ENCODE measurements at regions not wholly inside any gene's neighbourhood (a gene's known extent, or its start where the extent isn't known, plus 50 kb on each side); places are given as distances from the start of the nearest gene placed in this dataset.
A peak's percentile ranks its signal among the peaks of the same experiment; 100 is the strongest.

DNA sequence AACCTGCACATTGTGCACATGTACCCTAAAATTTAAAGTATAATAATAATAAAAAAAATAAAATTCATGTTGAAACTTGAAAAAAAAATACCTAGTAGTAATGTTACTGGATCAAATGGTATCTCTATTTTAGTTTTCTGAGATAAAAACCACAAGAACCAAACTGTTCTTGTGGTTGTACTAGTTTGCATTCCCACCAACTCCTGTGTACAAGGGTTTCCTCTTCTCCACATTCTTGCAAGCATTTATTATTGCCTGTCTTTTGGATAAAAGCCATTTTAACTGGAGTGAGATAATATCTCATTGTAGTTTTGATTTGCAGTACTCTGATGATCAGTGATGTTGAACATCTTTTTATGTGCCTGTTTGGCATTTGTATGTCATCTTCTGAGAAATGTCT, 177.7 kb downstream of the KIF20B start:
- intact Hi-C loops (cut with micrococcal nuclease): no loop called here
- DNase-seq (no peak), ATAC-seq (no peak)
- H3K36me3 Mint-ChIP-seq: peaks cover 0 to 4% (median 0%) of the 10 kb centered on the region in 5 donors
- ChIA-PET CTCF (no interaction called here), POLR2A (no interaction called here)
- Histone ChIP-seq H3K4me3 (ENCODE audit: low read length) (no peak overlapping the region), H3K9me3 (ENCODE audit: control insufficient read depth in 2 of 3, low read length in 3 of 3) (no peaks in the 10 kb centered on the region), H3K4me1 (ENCODE audit: control insufficient read depth in 2 of 2, insufficient read depth in 2 of 2, low read length in 2 of 2) (no peaks in the 10 kb centered on the region), H3K36me3 (ENCODE audit: control insufficient read depth in 2 of 3, insufficient read depth in 3 of 3, low read length in 3 of 3) (no peaks in the 10 kb centered on the region), H3K27me3 (ENCODE audit: control insufficient read depth in 2 of 2, insufficient read depth in 2 of 2, low read length in 2 of 2) (no peaks in the 10 kb centered on the region), H3K27ac (ENCODE audit: low read depth, low read length) (no peak overlapping the region)
- peaks cover 0 to 2% (median 0%) of the 10 kb centered on the region in 7 donors for H3K4me1 Mint-ChIP-seq
- no peak overlapping the region for H3K27ac Mint-ChIP-seq
- H3K4me3 Mint-ChIP-seq: no peak overlapping the region
- peaks cover 0 to 20% (median 2%) of the 10 kb centered on the region in 11 donors for H3K9me3 Mint-ChIP-seq
- H3K27me3 Mint-ChIP-seq: peaks cover 12 to 38% (median 24%) of the 10 kb centered on the region in 5 donors

DNA sequence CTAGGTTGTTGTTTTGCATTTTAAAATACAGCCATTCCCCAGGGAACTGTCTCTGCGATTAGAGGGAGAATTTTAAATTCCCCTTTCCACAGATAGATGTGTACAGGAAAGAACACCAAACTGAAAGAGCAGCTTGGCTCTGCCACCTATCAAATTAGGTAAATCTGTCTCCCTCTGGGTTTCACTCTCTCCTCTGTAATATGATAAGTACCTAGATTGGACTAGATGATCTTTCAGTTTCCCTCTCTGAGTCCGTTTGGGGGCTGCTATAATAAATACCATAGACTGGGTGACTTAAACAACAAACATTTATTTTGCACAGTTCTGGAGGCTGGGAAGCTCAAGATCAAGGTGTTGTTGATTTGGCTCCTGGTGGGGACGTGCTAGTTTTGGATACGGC, 186.0 kb downstream of the KIF20B start:
- POLR2A ChIA-PET: interaction anchor here (0.6 kb wide), 1 partner anchor 148 kb away, joined by 4 read pairs; no protein-coding TSS in a partner anchor
- H3K4me1 ChIP-seq (ENCODE audit: control insufficient read depth in 2 of 2, insufficient read depth in 2 of 2, low read length in 2 of 2): no peaks in the 10 kb centered on the region
- no peaks in the 10 kb centered on the region for H3K36me3 ChIP-seq (ENCODE audit: control insufficient read depth in 2 of 3, insufficient read depth in 3 of 3, low read length in 3 of 3)
- H3K9me3 ChIP-seq (ENCODE audit: control insufficient read depth in 2 of 3, low read length in 3 of 3): no peaks in the 10 kb centered on the region
- ATAC-seq (no peak), DNase-seq (no peak)
- peaks cover 0 to 4% (median 0%) of the 10 kb centered on the region in 5 donors for H3K36me3 Mint-ChIP-seq
- CTCF ChIA-PET: no interaction called here
- H3K4me1 Mint-ChIP-seq: peaks cover 0 to 2% (median 0%) of the 10 kb centered on the region in 7 donors
- H3K27ac Mint-ChIP-seq: no peak overlapping the region
- no peak overlapping the region for H3K4me3 Mint-ChIP-seq
- H3K9me3 Mint-ChIP-seq: peaks cover 0 to 14% (median 0%) of the 10 kb centered on the region in 11 donors
- H3K27ac ChIP-seq (ENCODE audit: low read depth, low read length): no peak overlapping the region
- peaks cover 23 to 41% (median 29%) of the 10 kb centered on the region in 5 donors for H3K27me3 Mint-ChIP-seq
- intact Hi-C loops (cut with micrococcal nuclease): no loop called here
- no peak overlapping the region for H3K4me3 ChIP-seq (ENCODE audit: low read length)
- no peaks in the 10 kb centered on the region for H3K27me3 ChIP-seq (ENCODE audit: control insufficient read depth in 2 of 2, insufficient read depth in 2 of 2, low read length in 2 of 2)

DNA sequence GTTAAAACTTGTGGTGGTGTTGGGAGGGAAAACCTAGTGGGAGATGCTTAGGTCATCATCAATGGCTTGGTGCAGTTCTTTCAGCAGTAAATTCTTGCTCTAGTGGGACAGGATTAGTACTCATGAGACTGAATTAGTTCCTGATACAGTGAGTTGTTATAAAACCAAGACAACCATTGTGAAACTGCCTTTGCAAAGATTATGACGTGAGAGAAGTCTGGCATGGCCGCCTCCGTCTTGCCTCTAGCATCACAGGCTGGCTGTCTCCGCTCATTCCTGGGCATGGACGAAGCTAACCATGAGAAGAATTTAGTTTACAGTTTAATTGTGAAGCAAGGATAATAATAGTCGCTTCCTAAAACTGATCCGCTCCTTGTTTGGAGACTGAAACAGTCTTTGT, 186.4 kb downstream of the KIF20B start:
- POLR2A ChIA-PET: no interaction called here
- Histone ChIP-seq H3K27me3 (ENCODE audit: control insufficient read depth in 2 of 2, insufficient read depth in 2 of 2, low read length in 2 of 2) (no peaks in the 10 kb centered on the region), H3K9me3 (ENCODE audit: control insufficient read depth in 2 of 3, low read length in 3 of 3) (no peaks in the 10 kb centered on the region), H3K36me3 (ENCODE audit: control insufficient read depth in 2 of 3, insufficient read depth in 3 of 3, low read length in 3 of 3) (no peaks in the 10 kb centered on the region), H3K4me1 (ENCODE audit: control insufficient read depth in 2 of 2, insufficient read depth in 2 of 2, low read length in 2 of 2) (no peaks in the 10 kb centered on the region), H3K4me3 (ENCODE audit: low read length) (no peak overlapping the region), H3K27ac (ENCODE audit: low read depth, low read length) (no peak overlapping the region)
- CTCF ChIA-PET: no interaction called here
- intact Hi-C loops (cut with micrococcal nuclease): no loop called here
- H3K27me3 Mint-ChIP-seq: peaks cover 19 to 36% (median 25%) of the 10 kb centered on the region in 5 donors
- no peak overlapping the region for H3K27ac Mint-ChIP-seq
- H3K9me3 Mint-ChIP-seq: peaks cover 0 to 10% (median 0%) of the 10 kb centered on the region in 11 donors
- DNase-seq (no peak), ATAC-seq (peak; percentile 61)
- H3K4me3 Mint-ChIP-seq: no peak overlapping the region
- H3K4me1 Mint-ChIP-seq: peaks cover 0 to 2% (median 0%) of the 10 kb centered on the region in 7 donors
- no peaks in the 10 kb centered on the region for H3K36me3 Mint-ChIP-seq

DNA sequence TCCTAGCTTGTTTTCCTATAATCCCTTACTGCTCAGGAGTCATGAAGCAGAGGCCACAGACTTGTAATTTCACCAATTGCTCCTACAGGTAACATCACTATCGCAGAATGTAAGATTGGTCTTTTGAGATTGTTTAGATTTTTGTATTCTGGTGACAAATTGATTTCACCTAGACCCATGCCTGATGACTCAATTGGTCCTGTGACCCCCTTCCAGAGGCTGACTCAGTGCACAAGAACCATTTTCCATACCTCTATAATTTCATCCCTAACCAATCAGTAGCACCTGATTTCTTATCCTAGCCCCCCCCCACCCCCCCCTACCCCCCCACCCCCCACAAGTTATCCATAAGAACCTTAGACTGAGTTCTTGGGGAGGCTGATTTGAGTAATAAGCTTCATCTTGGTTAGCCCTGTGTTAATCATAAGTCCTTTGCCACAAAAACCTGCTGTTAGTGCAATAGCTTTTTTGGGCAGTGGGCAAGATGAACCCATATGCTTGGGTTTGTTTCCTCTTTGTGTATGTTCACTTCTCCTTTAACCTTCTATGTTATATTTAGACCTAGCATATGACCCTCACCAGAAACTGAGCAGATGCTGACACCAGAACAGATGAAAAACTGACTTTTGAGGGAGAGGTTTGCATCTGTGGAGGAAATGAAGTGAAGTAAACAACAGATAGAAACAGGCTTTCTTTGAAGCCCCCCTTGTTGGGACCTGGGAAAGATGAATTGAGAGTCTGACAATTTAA, 187.1 kb downstream of the KIF20B start:
- Histone ChIP-seq H3K4me1 (ENCODE audit: control insufficient read depth in 2 of 2, insufficient read depth in 2 of 2, low read length in 2 of 2) (no peaks in the 10 kb centered on the region), H3K36me3 (ENCODE audit: control insufficient read depth in 2 of 3, insufficient read depth in 3 of 3, low read length in 3 of 3) (no peaks in the 10 kb centered on the region), H3K27ac (ENCODE audit: low read depth, low read length) (no peak overlapping the region), H3K9me3 (ENCODE audit: control insufficient read depth in 2 of 3, low read length in 3 of 3) (no peaks in the 10 kb centered on the region), H3K27me3 (ENCODE audit: control insufficient read depth in 2 of 2, insufficient read depth in 2 of 2, low read length in 2 of 2) (no peaks in the 10 kb centered on the region), H3K4me3 (ENCODE audit: low read length) (no peak overlapping the region)
- ChIA-PET CTCF (no interaction called here), POLR2A (no interaction called here)
- Mint-ChIP-seq H3K4me3 (no peak overlapping the region), H3K27me3 (peaks cover 19 to 32% (median 24%) of the 10 kb centered on the region in 5 donors), H3K4me1 (peaks cover 0 to 2% (median 0%) of the 10 kb centered on the region in 7 donors), H3K9me3 (peaks cover 0 to 6% (median 0%) of the 10 kb centered on the region in 11 donors), H3K36me3 (no peaks in the 10 kb centered on the region), H3K27ac (no peak overlapping the region)
- DNase-seq (no peak), ATAC-seq (peak; percentile 50)
- intact Hi-C loops (cut with micrococcal nuclease): no loop called here

DNA sequence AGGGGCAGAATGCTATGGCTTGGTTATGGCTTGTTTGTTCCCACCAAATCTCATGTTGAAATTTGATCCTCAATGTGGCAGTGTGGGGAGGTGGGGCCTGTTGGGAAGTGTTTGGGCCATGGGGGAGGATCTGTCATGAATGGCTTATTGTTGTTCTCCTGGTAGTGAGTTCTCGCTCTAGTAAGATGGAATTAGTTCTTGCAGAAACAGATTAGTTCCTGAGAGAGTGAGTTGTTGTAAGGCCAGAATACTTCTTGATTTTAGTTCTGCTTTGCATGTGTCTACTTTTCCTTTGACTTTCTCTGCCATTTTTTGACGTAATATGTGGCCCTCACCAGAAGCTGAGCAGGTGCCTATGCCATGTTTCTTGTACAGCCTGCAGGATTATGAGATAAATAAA, 188.2 kb downstream of the KIF20B start:
- no peak overlapping the region for H3K4me3 Mint-ChIP-seq
- ChIA-PET CTCF (no interaction called here), POLR2A (no interaction called here)
- peaks cover 13 to 28% (median 22%) of the 10 kb centered on the region in 5 donors for H3K27me3 Mint-ChIP-seq
- Histone ChIP-seq H3K4me1 (ENCODE audit: control insufficient read depth in 2 of 2, insufficient read depth in 2 of 2, low read length in 2 of 2) (no peaks in the 10 kb centered on the region), H3K9me3 (ENCODE audit: control insufficient read depth in 2 of 3, low read length in 3 of 3) (no peaks in the 10 kb centered on the region), H3K27ac (ENCODE audit: low read depth, low read length) (no peak overlapping the region), H3K27me3 (ENCODE audit: control insufficient read depth in 2 of 2, insufficient read depth in 2 of 2, low read length in 2 of 2) (no peaks in the 10 kb centered on the region), H3K4me3 (ENCODE audit: low read length) (no peak overlapping the region), H3K36me3 (ENCODE audit: control insufficient read depth in 2 of 3, insufficient read depth in 3 of 3, low read length in 3 of 3) (no peaks in the 10 kb centered on the region)
- no peaks in the 10 kb centered on the region for H3K4me1 Mint-ChIP-seq
- no peaks in the 10 kb centered on the region for H3K9me3 Mint-ChIP-seq
- ATAC-seq (peak; percentile 12), DNase-seq (no peak)
- intact Hi-C loops (cut with micrococcal nuclease): no loop called here
- H3K27ac Mint-ChIP-seq: no peak overlapping the region
- H3K36me3 Mint-ChIP-seq: no peaks in the 10 kb centered on the region

DNA sequence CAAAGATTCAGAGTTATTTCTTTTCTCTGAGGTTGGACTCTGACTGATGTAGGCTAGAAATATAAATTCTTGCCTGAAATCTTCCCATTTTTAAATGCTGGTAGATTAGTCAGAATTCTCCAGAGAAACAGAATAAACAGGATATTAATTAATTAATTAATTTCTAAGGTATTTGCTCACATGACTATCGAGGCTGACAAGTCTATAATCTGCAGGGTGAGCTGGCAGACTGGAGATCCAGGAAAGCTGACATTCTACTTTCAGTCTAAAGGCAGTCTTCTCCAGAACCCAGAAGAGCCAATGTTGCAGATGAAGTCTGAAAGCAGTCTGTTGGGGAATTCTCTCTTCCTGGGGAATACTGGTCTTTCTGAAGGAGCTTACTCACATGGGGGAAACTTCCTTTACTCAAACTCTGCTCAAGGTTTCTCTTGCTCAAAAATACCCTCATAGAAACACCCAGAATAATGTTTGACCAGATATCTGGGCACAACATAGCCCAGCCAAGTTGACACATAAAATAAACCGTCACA, 189.7 kb downstream of the KIF20B start:
- H3K36me3 Mint-ChIP-seq: no peaks in the 10 kb centered on the region
- H3K9me3 Mint-ChIP-seq: peaks cover 0 to under 1% (median 0%) of the 10 kb centered on the region in 11 donors
- Histone ChIP-seq H3K9me3 (ENCODE audit: control insufficient read depth in 2 of 3, low read length in 3 of 3) (no peaks in the 10 kb centered on the region), H3K27me3 (ENCODE audit: control insufficient read depth in 2 of 2, insufficient read depth in 2 of 2, low read length in 2 of 2) (no peaks in the 10 kb centered on the region), H3K4me3 (ENCODE audit: low read length) (no peak overlapping the region), H3K27ac (ENCODE audit: low read depth, low read length) (no peak overlapping the region), H3K4me1 (ENCODE audit: control insufficient read depth in 2 of 2, insufficient read depth in 2 of 2, low read length in 2 of 2) (no peaks in the 10 kb centered on the region), H3K36me3 (ENCODE audit: control insufficient read depth in 2 of 3, insufficient read depth in 3 of 3, low read length in 3 of 3) (no peaks in the 10 kb centered on the region)
- POLR2A ChIA-PET: no interaction called here
- ATAC-seq: no peak
- DNase-seq: no peak
- no peak overlapping the region for H3K27ac Mint-ChIP-seq
- intact Hi-C loops (cut with micrococcal nuclease): no loop called here
- peaks cover 17 to 25% (median 21%) of the 10 kb centered on the region in 5 donors for H3K27me3 Mint-ChIP-seq
- no peak overlapping the region for H3K4me3 Mint-ChIP-seq
- CTCF ChIA-PET: no interaction called here
- no peaks in the 10 kb centered on the region for H3K4me1 Mint-ChIP-seq

DNA sequence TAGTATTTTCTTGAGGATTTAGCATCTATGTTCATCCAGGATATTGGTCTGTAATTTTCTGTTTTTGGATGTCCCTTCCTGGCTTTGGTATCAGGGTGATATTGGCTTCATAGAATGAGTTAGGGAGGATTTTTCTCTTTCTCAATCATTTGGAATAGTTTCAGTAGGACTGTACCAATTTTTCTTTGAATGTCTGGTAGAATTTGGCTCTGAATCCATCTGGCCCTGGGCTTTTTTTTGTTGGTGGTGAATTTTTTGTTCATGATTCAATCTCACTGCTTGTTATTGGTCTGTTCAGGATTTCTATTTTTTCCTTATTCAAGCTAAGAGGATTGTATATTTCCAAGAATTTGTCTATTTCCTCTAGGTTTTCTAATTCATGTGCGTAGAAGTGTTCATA, 192.7 kb downstream of the KIF20B start:
- CTCF ChIA-PET: no interaction called here
- Mint-ChIP-seq H3K36me3 (no peaks in the 10 kb centered on the region), H3K4me1 (no peaks in the 10 kb centered on the region), H3K27ac (no peak overlapping the region), H3K9me3 (peaks cover 0 to 8% (median 4%) of the 10 kb centered on the region in 11 donors), H3K27me3 (peaks cover 13 to 24% (median 17%) of the 10 kb centered on the region in 5 donors), H3K4me3 (no peak overlapping the region)
- H3K27me3 ChIP-seq (ENCODE audit: control insufficient read depth in 2 of 2, insufficient read depth in 2 of 2, low read length in 2 of 2): no peaks in the 10 kb centered on the region
- H3K36me3 ChIP-seq (ENCODE audit: control insufficient read depth in 2 of 3, insufficient read depth in 3 of 3, low read length in 3 of 3): no peaks in the 10 kb centered on the region
- intact Hi-C loops (cut with micrococcal nuclease): no loop called here
- H3K4me1 ChIP-seq (ENCODE audit: control insufficient read depth in 2 of 2, insufficient read depth in 2 of 2, low read length in 2 of 2): no peaks in the 10 kb centered on the region
- POLR2A ChIA-PET: no interaction called here
- no peaks in the 10 kb centered on the region for H3K9me3 ChIP-seq (ENCODE audit: control insufficient read depth in 2 of 3, low read length in 3 of 3)
- no peak overlapping the region for H3K27ac ChIP-seq (ENCODE audit: low read depth, low read length)
- H3K4me3 ChIP-seq (ENCODE audit: low read length): no peak overlapping the region
- no peak for DNase-seq
- no peak for ATAC-seq
